Fibroblast of the aortic adventitia (primary cell): ENCODE measurements at regions not wholly inside any gene's neighbourhood (a gene's known extent, or its start where the extent isn't known, plus 50 kb on each side); places are given as distances from the start of the nearest gene placed in this dataset.
"Not testable (repeated sequence)": the region's sequence is repeated elsewhere in the genome, so short reads cannot be mapped to it uniquely, and the experiment has no call there.

ENCODE experiments used
- DNase-seq: peaks from one replicate; pipeline ENCODE4 v3.0.0-alpha.2; 2010; ENCODE audit warnings: low read depth
- H3K4me3 ChIP-seq: 2 replicates; pipeline ENCODE4 v1.5.1; 2011; ENCODE audit warnings: low read depth, mild to moderate bottlenecking, control low read depth, low read length, moderate library complexity
- TF ChIP-seq, protein P1 (sequence below): IDR thresholded peaks from 2 replicates; pipeline ENCODE4 v1.5.1; 2011; ENCODE audit warnings: mild to moderate bottlenecking, low read length, control low read depth, inconsistent platforms; ENCODE audit not compliant: insufficient read depth

DNA sequence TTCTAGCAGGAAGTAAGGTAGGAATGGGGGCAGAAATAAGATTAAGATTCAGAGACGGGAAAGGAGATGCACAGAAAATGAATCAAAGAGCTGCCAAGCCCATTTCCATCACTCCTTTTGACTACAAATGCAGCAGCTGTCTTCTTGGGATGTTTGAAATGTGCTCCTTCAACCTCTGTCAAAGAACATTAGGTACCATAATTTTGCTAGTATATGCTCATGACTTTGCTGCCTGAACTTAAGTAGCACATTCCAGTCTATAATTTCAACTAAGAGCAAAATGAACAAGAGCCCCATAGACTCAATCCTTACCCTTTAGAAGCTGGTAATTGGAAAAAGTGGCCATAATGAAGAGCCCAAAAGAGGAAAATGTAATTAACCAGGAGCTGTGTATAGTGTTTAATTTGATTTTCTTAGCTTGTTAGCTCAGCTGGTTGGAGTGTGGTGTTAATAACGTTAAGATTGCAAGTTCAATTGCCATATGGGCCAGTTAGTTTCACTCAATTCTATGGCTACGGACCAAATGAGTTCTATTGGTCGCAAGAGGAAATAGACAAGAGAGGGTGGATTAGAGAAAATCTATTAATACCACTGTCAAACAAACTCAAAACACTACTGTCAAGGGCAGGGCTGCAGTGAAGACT lies 349.9 kb downstream of the ZBBX start:
- no peak overlapping the region for H3K4me3 ChIP-seq
- TF ChIP-seq, protein P1, sequence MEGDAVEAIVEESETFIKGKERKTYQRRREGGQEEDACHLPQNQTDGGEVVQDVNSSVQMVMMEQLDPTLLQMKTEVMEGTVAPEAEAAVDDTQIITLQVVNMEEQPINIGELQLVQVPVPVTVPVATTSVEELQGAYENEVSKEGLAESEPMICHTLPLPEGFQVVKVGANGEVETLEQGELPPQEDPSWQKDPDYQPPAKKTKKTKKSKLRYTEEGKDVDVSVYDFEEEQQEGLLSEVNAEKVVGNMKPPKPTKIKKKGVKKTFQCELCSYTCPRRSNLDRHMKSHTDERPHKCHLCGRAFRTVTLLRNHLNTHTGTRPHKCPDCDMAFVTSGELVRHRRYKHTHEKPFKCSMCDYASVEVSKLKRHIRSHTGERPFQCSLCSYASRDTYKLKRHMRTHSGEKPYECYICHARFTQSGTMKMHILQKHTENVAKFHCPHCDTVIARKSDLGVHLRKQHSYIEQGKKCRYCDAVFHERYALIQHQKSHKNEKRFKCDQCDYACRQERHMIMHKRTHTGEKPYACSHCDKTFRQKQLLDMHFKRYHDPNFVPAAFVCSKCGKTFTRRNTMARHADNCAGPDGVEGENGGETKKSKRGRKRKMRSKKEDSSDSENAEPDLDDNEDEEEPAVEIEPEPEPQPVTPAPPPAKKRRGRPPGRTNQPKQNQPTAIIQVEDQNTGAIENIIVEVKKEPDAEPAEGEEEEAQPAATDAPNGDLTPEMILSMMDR = no peak
- DNase-seq = no peak

DNA sequence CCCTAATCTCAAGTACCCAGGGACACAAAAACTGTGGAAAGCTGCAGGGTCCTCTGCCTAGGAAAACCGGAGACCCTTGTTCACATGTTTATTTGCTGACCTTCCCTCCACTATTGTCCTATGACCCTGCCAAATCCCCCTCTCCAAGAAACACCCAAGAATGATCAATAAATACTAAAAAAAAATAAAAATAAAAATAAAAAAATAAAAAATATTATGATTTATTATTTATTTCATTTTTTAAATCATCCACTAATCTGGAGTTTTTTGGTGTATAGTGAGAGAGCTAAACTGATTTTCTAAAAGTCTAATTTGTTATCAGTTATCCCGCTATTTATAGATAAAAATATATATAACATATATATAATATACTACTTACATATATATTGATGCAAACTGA lies 360.6 kb downstream of the ZBBX start:
- not testable (repeated sequence) for DNase-seq, H3K4me3 ChIP-seq

DNA sequence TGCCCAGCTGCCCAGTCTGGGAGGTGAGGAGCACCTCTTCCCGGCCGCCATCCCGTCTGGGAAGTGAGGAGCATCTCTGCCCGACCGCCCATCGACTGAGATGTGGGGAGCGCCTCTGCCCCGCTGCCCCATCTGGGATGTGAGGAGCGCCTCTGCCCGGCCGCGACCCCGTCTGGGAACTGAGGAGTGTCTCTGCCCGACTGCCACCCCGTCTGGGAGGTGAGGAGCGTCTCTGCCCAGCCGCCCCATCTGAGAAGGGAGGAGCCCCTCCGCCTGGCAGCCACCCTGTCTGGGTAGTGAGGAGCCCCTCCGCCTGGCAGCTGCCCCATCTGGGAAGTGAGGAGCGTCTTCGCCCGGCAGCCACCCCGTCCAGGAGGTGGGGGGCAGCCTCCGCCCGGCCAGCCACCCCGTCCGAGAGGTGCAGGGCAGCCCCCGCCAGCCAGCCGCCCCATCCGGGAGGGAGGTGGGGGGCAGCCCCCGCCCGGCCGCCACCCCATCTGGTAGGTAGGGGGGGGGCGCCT lies 361.4 kb downstream of the ZBBX start:
- not testable (repeated sequence) for DNase-seq, H3K4me3 ChIP-seq

GRCh38 chr3:167012691-167013090 lies 367.4 kb downstream of the ZBBX start:
- TF ChIP-seq, protein P1 = no peak
- H3K4me3 ChIP-seq = no peak overlapping the region
- no peak for DNase-seq

GRCh38 chr3:167008791-167009190 lies 371.3 kb downstream of the ZBBX start:
- no peak overlapping the region for H3K4me3 ChIP-seq
- DNase-seq = no peak
- TF ChIP-seq, protein P1 = no peak

DNA sequence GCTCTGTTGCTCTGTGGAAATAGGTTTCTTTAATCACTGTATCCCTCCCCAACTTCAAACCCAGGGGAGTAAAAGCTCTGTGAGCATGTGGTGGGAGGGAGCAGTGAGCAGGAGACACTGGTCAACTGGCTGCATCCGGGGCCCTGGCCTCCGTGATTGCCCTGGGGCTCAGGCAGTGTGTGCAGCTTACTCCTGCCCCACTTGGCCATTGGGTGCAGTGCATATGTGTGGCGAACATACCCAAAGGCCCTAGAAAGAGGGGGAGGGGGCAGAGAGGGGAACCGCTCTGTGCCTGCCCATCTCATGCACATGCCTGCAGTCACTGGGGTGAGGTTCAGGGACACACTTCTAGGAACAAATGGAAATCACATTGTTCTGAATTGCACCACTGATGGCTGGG lies 378.7 kb downstream of the ZBBX start:
- no peak overlapping the region for H3K4me3 ChIP-seq
- TF ChIP-seq, protein P1 = no peak
- DNase-seq = no peak

GRCh38 chr3:166993015-166993630 lies 387.0 kb downstream of the ZBBX start:
- TF ChIP-seq, protein P1 = no peak
- DNase-seq = no peak
- no peak overlapping the region for H3K4me3 ChIP-seq

- no peak overlapping the region for H3K4me3 ChIP-seq
- TF ChIP-seq, protein P1 = no peak
- DNase-seq = no peak
Observed at GRCh38 chr3:166986000-166986399, 394.1 kb downstream of the ZBBX start.

GRCh38 chr3:166975796-166976195 lies 404.3 kb downstream of the ZBBX start:
- DNase-seq = not testable (repeated sequence)

GRCh38 chr3:166967714-166968113 lies 412.4 kb downstream of the ZBBX start:
- H3K4me3 ChIP-seq, DNase-seq: not testable (repeated sequence)

More at GRCh38 chr3:166975796-166976195, 404.3 kb downstream of the ZBBX start:
- not testable (repeated sequence) for H3K4me3 ChIP-seq
